HG02870 (cell line): ENCODE measurements at regions not wholly inside any gene's neighbourhood (a gene's known extent, or its start where the extent isn't known, plus 50 kb on each side); places are given as distances from the start of the nearest gene placed in this dataset.

Experiments
- ATAC-seq: cut with Tn5 transposase; IDR thresholded peaks from one replicate; pipeline ENCODE4 v1.9.1; 2021; ENCODE audit warnings: mild to moderate bottlenecking, moderate library complexity; ENCODE audit not compliant: unreplicated experiment

- no peak for ATAC-seq
These were observed 304.9 kb downstream of the TMEM167A start for GRCh38 chr5:82772281-82772680.

GRCh38 chr5:82766206-82766605, 311.0 kb downstream of the TMEM167A start:
- no peak for ATAC-seq

- no peak for ATAC-seq
These were observed 311.4 kb downstream of the TMEM167A start for GRCh38 chr5:82765765-82766164.

- ATAC-seq, result no peak
These were observed 316.3 kb downstream of the TMEM167A start for GRCh38 chr5:82760856-82761255.

- no peak for ATAC-seq
These were observed 318.3 kb downstream of the TMEM167A start for GRCh38 chr5:82758881-82759280.

- ATAC-seq, result peak; percentile 96
These were observed 322.4 kb downstream of the TMEM167A start for GRCh38 chr5:82754759-82755158.

- no peak for ATAC-seq
These were observed 323.0 kb downstream of the TMEM167A start for GRCh38 chr5:82754036-82754746.

- no peak for ATAC-seq
These were observed 323.8 kb downstream of the TMEM167A start for GRCh38 chr5:82753374-82753773.

GRCh38 chr5:82749461-82749820, 327.8 kb downstream of the TMEM167A start:
- no peak for ATAC-seq

GRCh38 chr5:82748688-82749460, 328.3 kb downstream of the TMEM167A start:
- ATAC-seq, result no peak

GRCh38 chr5:82747986-82748385, 329.2 kb downstream of the TMEM167A start:
- no peak for ATAC-seq

- no peak for ATAC-seq
These were observed 332.2 kb downstream of the TMEM167A start for GRCh38 chr5:82745016-82745415.

- ATAC-seq, result no peak
These were observed 338.4 kb downstream of the TMEM167A start for GRCh38 chr5:82738681-82739269.

- ATAC-seq, result no peak
These were observed 341.9 kb downstream of the TMEM167A start for GRCh38 chr5:82735160-82735789.

- no peak for ATAC-seq
These were observed 342.8 kb downstream of the TMEM167A start for GRCh38 chr5:82734347-82734746.

GRCh38 chr5:82730913-82731312, 346.3 kb downstream of the TMEM167A start:
- no peak for ATAC-seq

- no peak for ATAC-seq
These were observed 348.1 kb downstream of the TMEM167A start for GRCh38 chr5:82728926-82729702.

- no peak for ATAC-seq
These were observed 354.0 kb downstream of the TMEM167A start for GRCh38 chr5:82723168-82723567.

GRCh38 chr5:82721087-82721410, 356.1 kb downstream of the TMEM167A start:
- ATAC-seq, result no peak

GRCh38 chr5:82720213-82721086, 356.7 kb downstream of the TMEM167A start:
- no peak for ATAC-seq
